ENCODE measurements at regions not wholly inside any gene's neighbourhood (a gene's known extent, or its start where the extent isn't known, plus 50 kb on each side); places are given as distances from the start of the nearest gene placed in this dataset.

GRCh38 chr12:116404247-116404646, 126.8 kb upstream of the MED13L start:
- no peaks in the 10 kb centered on the region for H3K36me3 ChIP-seq (ENCODE audit: control insufficient read depth in 4 of 4, insufficient read depth in 3 of 4, low read depth in 1 of 4, low read length in 3 of 4)
- peaks cover 0 to 26% (median 20%) of the 10 kb centered on the region in 4 donors for H3K4me1 ChIP-seq (ENCODE audit: control insufficient read depth in 4 of 4, insufficient read depth in 4 of 4, low read length in 3 of 4)
- TF ChIP-seq FOXA2 (IDR thresholded peaks at IDR 0.05) (no peak), SP1 (IDR thresholded peaks at IDR 0.05) (no peak)
- H3K9ac ChIP-seq (ENCODE audit: low read depth in 1 of 2, low read length in 2 of 2), result no peak overlapping the region
- H3K27me3 ChIP-seq (ENCODE audit: control insufficient read depth in 4 of 4, insufficient read depth in 4 of 4, low read length in 3 of 4), result no peaks in the 10 kb centered on the region
- no peak for DNase-seq (ENCODE audit: low spot score)
- H3K9me3 ChIP-seq (ENCODE audit: control insufficient read depth in 4 of 4, low read length in 3 of 4), result no peaks in the 10 kb centered on the region
- H3K4me3 ChIP-seq (ENCODE audit: low read depth in 1 of 3, low read length in 3 of 3), result no peak overlapping the region
- 95% methylated on average over 14 of the region's 14 CpGs for WGBS
- H3K27ac ChIP-seq (ENCODE audit: low read depth in 1 of 2, low read length in 2 of 2), result no peak overlapping the region

DNA sequence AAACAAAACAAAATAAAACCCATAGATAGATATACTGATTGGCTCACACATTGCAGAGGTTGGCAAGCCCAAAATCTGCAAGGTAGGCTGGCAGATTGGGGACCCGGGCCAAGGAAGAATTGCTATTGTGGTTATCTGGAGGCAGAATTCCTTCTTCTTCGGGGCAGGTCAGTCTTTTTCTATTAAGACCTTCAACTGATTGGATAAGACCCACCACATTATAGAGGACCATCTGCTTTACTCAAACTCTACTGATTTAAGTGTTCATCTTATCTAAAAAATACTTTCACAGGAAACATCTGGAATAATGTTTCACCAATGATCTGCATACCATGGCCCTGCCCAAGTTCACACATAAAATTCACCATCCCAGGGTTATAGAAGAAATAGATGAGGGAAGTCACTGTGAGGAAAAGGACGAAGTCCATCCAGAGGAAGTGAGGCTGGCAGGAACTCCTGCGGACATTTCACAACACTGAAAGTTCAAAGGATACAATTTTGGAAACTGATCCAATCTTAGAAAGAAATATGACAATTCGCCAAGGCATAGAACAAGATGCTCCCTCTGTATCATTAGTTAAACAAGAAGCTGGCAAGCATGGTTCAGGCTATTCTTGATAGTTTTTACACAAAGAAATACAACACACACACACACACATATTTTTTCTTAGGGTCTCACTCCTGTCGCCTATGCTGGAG, 127.6 kb upstream of the MED13L start:
- DNase-seq (ENCODE audit: low spot score), result no peak
- no peak overlapping the region for H3K4me3 ChIP-seq (ENCODE audit: low read depth in 1 of 3, low read length in 3 of 3)
- peaks cover 0 to 26% (median 20%) of the 10 kb centered on the region in 4 donors for H3K4me1 ChIP-seq (ENCODE audit: control insufficient read depth in 4 of 4, insufficient read depth in 4 of 4, low read length in 3 of 4)
- TF ChIP-seq NR2F2 (IDR thresholded peaks at IDR 0.05), result peak; percentile 21
- TF ChIP-seq EGR1 (IDR thresholded peaks at IDR 0.05; ENCODE audit: low read depth in 2 of 2), result peak; percentile 79 to 96
- TF ChIP-seq, protein P1, sequence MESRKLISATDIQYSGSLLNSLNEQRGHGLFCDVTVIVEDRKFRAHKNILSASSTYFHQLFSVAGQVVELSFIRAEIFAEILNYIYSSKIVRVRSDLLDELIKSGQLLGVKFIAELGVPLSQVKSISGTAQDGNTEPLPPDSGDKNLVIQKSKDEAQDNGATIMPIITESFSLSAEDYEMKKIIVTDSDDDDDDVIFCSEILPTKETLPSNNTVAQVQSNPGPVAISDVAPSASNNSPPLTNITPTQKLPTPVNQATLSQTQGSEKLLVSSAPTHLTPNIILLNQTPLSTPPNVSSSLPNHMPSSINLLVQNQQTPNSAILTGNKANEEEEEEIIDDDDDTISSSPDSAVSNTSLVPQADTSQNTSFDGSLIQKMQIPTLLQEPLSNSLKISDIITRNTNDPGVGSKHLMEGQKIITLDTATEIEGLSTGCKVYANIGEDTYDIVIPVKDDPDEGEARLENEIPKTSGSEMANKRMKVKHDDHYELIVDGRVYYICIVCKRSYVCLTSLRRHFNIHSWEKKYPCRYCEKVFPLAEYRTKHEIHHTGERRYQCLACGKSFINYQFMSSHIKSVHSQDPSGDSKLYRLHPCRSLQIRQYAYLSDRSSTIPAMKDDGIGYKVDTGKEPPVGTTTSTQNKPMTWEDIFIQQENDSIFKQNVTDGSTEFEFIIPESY (IDR thresholded peaks at IDR 0.05), result peak; percentile 19
- TF ChIP-seq RXRA (IDR thresholded peaks at IDR 0.05), result peak; percentile 72 to 80
- no peak for TF ChIP-seq FOXA1 (IDR thresholded peaks at IDR 0.05)
- TF ChIP-seq YY1 (IDR thresholded peaks at IDR 0.05), result peak; percentile 26
- TF ChIP-seq HNF4G (IDR thresholded peaks at IDR 0.05), result peak; percentile 74
- peak; percentile 20 to 59 for TF ChIP-seq RAD21 (IDR thresholded peaks at IDR 0.05)
- peak; percentile 90 to 93 for TF ChIP-seq HNF4A (conservative IDR thresholded peaks at IDR 0.05)
- peak; percentile 37 to 64 for TF ChIP-seq JUND (IDR thresholded peaks at IDR 0.05)
- TF ChIP-seq, protein P2, sequence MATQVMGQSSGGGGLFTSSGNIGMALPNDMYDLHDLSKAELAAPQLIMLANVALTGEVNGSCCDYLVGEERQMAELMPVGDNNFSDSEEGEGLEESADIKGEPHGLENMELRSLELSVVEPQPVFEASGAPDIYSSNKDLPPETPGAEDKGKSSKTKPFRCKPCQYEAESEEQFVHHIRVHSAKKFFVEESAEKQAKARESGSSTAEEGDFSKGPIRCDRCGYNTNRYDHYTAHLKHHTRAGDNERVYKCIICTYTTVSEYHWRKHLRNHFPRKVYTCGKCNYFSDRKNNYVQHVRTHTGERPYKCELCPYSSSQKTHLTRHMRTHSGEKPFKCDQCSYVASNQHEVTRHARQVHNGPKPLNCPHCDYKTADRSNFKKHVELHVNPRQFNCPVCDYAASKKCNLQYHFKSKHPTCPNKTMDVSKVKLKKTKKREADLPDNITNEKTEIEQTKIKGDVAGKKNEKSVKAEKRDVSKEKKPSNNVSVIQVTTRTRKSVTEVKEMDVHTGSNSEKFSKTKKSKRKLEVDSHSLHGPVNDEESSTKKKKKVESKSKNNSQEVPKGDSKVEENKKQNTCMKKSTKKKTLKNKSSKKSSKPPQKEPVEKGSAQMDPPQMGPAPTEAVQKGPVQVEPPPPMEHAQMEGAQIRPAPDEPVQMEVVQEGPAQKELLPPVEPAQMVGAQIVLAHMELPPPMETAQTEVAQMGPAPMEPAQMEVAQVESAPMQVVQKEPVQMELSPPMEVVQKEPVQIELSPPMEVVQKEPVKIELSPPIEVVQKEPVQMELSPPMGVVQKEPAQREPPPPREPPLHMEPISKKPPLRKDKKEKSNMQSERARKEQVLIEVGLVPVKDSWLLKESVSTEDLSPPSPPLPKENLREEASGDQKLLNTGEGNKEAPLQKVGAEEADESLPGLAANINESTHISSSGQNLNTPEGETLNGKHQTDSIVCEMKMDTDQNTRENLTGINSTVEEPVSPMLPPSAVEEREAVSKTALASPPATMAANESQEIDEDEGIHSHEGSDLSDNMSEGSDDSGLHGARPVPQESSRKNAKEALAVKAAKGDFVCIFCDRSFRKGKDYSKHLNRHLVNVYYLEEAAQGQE (IDR thresholded peaks at IDR 0.05), result no peak
- TF ChIP-seq MAX (IDR thresholded peaks at IDR 0.05), result peak; percentile 99
- no peak for TF ChIP-seq FOXA2 (IDR thresholded peaks at IDR 0.05)
- TF ChIP-seq TAF1 (conservative IDR thresholded peaks at IDR 0.05), result no peak
- TF ChIP-seq, protein P3, sequence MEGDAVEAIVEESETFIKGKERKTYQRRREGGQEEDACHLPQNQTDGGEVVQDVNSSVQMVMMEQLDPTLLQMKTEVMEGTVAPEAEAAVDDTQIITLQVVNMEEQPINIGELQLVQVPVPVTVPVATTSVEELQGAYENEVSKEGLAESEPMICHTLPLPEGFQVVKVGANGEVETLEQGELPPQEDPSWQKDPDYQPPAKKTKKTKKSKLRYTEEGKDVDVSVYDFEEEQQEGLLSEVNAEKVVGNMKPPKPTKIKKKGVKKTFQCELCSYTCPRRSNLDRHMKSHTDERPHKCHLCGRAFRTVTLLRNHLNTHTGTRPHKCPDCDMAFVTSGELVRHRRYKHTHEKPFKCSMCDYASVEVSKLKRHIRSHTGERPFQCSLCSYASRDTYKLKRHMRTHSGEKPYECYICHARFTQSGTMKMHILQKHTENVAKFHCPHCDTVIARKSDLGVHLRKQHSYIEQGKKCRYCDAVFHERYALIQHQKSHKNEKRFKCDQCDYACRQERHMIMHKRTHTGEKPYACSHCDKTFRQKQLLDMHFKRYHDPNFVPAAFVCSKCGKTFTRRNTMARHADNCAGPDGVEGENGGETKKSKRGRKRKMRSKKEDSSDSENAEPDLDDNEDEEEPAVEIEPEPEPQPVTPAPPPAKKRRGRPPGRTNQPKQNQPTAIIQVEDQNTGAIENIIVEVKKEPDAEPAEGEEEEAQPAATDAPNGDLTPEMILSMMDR (IDR thresholded peaks at IDR 0.05; ENCODE audit: low read depth, low read length, missing input control), result no peak
- TF ChIP-seq SP1 (IDR thresholded peaks at IDR 0.05), result peak; percentile 65
- TF ChIP-seq ATF3 (IDR thresholded peaks at IDR 0.05), result no peak
- no peak for TF ChIP-seq GABPA (IDR thresholded peaks at IDR 0.05 in 1 of 2, conservative IDR thresholded peaks at IDR 0.05 in 1 of 2)
- no peak overlapping the region for H3K9ac ChIP-seq (ENCODE audit: low read depth in 1 of 2, low read length in 2 of 2)
- peak overlapping the region in 1 of 2 donors; percentile 54 for H3K27ac ChIP-seq (ENCODE audit: low read depth in 1 of 2, low read length in 2 of 2)
- 43% methylated on average over 6 of the region's 6 CpGs for WGBS
- H3K27me3 ChIP-seq (ENCODE audit: control insufficient read depth in 4 of 4, insufficient read depth in 4 of 4, low read length in 3 of 4), result no peaks in the 10 kb centered on the region
- H3K36me3 ChIP-seq (ENCODE audit: control insufficient read depth in 4 of 4, insufficient read depth in 3 of 4, low read depth in 1 of 4, low read length in 3 of 4), result no peaks in the 10 kb centered on the region
- no peaks in the 10 kb centered on the region for H3K9me3 ChIP-seq (ENCODE audit: control insufficient read depth in 4 of 4, low read length in 3 of 4)
